ENCODE measurements at regions not wholly inside any gene's neighbourhood (a gene's known extent, or its start where the extent isn't known, plus 50 kb on each side); places are given as distances from the start of the nearest gene placed in this dataset.

DNA sequence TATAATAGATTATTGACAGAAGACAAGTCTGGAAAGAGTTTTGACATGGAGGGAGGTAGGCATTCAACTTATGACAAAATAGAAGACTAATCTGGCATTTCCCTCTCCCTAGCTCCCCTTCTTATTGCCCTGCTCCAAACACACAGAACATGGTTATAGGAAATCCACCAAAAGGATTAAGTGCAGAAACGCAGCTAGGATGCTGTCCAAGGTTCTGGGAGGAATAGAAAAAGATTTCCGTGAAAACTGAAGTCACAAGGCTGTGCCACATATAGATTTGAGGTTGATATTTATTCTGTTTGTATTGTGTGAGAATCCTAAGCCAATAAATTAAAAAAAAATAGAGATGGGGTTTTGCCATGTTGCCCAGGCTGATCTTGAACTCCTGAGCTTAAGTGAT lies 107.9 kb upstream of the MAP3K7 start:
- no peak overlapping the region for H3K27ac ChIP-seq (ENCODE audit: low read length)
- H3K27me3 ChIP-seq (ENCODE audit: low read length): no peaks in the 10 kb centered on the region
- H3K4me2 ChIP-seq (ENCODE audit: low read length): no peak overlapping the region
- H3K9me2 ChIP-seq (replicated peaks; ENCODE audit: low read length): no peaks in the 10 kb centered on the region
- H2AFZ ChIP-seq (ENCODE audit: low read length): no peak overlapping the region
- POLR2A ChIA-PET (ENCODE audit: unreplicated experiment): no interaction called here
- no peak for DNase-seq
- no TSS peak for BruUV-seq (replicated peaks)
- TF ChIP-seq EZH2 (IDR thresholded peaks at IDR 0.05; ENCODE audit: low read length, unreplicated experiment) (no peak), EZH2phosphoT487 (IDR thresholded peaks at IDR 0.05; ENCODE audit: borderline replicate concordance, low read length) (no peak)
- TF ChIP-seq, protein P1, sequence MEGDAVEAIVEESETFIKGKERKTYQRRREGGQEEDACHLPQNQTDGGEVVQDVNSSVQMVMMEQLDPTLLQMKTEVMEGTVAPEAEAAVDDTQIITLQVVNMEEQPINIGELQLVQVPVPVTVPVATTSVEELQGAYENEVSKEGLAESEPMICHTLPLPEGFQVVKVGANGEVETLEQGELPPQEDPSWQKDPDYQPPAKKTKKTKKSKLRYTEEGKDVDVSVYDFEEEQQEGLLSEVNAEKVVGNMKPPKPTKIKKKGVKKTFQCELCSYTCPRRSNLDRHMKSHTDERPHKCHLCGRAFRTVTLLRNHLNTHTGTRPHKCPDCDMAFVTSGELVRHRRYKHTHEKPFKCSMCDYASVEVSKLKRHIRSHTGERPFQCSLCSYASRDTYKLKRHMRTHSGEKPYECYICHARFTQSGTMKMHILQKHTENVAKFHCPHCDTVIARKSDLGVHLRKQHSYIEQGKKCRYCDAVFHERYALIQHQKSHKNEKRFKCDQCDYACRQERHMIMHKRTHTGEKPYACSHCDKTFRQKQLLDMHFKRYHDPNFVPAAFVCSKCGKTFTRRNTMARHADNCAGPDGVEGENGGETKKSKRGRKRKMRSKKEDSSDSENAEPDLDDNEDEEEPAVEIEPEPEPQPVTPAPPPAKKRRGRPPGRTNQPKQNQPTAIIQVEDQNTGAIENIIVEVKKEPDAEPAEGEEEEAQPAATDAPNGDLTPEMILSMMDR (conservative IDR thresholded peaks at IDR 0.05; ENCODE audit: low read depth, low read length): no peak
- H4K20me1 ChIP-seq (ENCODE audit: low read length): no peaks in the 10 kb centered on the region
- H3F3A ChIP-seq (ENCODE audit: low read length, unreplicated experiment): no peaks in the 10 kb centered on the region
- H3K4me3 ChIP-seq (ENCODE audit: low read length): no peak overlapping the region
- no peaks in the 10 kb centered on the region for H3K9me3 ChIP-seq (ENCODE audit: low read length)
- no peaks in the 10 kb centered on the region for H3K79me2 ChIP-seq (ENCODE audit: low read length)
- no peak overlapping the region for H3K9ac ChIP-seq (ENCODE audit: low read length)
- no peaks in the 10 kb centered on the region for H3K36me3 ChIP-seq (ENCODE audit: low read depth, low read length)
- CTCF ChIA-PET: no interaction called here
- intact Hi-C loops (cut with micrococcal nuclease): no loop called here
- ATAC-seq: no peak
- H3K4me1 ChIP-seq (ENCODE audit: insufficient read depth, low read length): no peaks in the 10 kb centered on the region

DNA sequence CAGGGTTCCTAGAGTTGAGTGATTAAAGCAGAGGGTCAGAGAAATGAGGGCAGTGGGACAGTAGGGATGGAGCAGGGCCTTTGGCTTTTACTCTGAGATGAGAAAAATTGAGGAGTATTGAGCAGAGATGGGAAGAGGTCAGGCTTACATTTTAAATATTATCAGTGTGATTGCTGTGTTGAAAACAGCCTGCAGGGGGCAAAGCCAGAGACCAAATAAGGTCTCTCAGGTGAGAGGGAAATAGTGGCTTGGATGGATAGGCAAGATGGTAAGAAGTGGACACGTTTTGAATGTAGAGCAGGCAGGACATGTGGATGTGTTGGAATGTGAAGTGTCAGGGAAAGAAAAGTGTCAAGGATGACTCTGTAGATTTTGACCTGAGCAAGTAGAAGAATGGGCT lies 105.0 kb upstream of the MAP3K7 start:
- no peak for TF ChIP-seq EZH2phosphoT487 (IDR thresholded peaks at IDR 0.05; ENCODE audit: borderline replicate concordance, low read length)
- no peak for TF ChIP-seq EZH2 (IDR thresholded peaks at IDR 0.05; ENCODE audit: low read length, unreplicated experiment)
- TF ChIP-seq, protein P1 (conservative IDR thresholded peaks at IDR 0.05; ENCODE audit: low read depth, low read length): peak; percentile 47
- Histone ChIP-seq H3K9ac (ENCODE audit: low read length) (no peak overlapping the region), H3K27ac (ENCODE audit: low read length) (no peak overlapping the region), H3F3A (ENCODE audit: low read length, unreplicated experiment) (no peaks in the 10 kb centered on the region), H3K4me3 (ENCODE audit: low read length) (no peak overlapping the region), H3K79me2 (ENCODE audit: low read length) (no peaks in the 10 kb centered on the region), H3K4me2 (ENCODE audit: low read length) (no peak overlapping the region), H4K20me1 (ENCODE audit: low read length) (no peaks in the 10 kb centered on the region), H3K27me3 (ENCODE audit: low read length) (no peaks in the 10 kb centered on the region), H3K9me2 (replicated peaks; ENCODE audit: low read length) (no peaks in the 10 kb centered on the region), H3K9me3 (ENCODE audit: low read length) (no peaks in the 10 kb centered on the region), H2AFZ (ENCODE audit: low read length) (no peak overlapping the region), H3K36me3 (ENCODE audit: low read depth, low read length) (no peaks in the 10 kb centered on the region), H3K4me1 (ENCODE audit: insufficient read depth, low read length) (no peaks in the 10 kb centered on the region)
- DNase-seq: no peak
- intact Hi-C loops (cut with micrococcal nuclease): no loop called here
- no TSS peak for BruUV-seq (replicated peaks)
- ChIA-PET POLR2A (ENCODE audit: unreplicated experiment) (no interaction called here), CTCF (no interaction called here)
- ATAC-seq: no peak; the same call in 1 of the 2 replicates

DNA sequence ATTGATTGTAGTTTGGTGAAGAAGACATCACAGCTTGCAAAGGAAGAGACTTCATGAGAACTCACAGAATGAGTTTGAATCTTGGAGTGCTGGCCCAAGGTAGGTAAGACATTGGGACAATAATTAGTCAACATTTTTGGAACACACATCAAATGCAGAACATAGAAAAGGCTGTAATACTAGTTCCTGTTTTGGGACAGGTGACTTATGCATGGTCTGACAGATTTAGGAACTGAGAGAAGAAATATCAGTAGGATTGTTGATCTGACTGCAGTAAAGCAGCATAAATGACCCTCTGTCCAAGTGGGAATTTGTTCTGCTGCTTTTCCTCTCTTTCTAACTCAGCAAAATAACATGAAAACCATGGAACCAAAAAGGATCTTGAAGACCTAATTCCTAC lies 102.3 kb upstream of the MAP3K7 start:
- Histone ChIP-seq H3K4me1 (ENCODE audit: insufficient read depth, low read length) (no peaks in the 10 kb centered on the region), H3K36me3 (ENCODE audit: low read depth, low read length) (no peaks in the 10 kb centered on the region), H4K20me1 (ENCODE audit: low read length) (no peaks in the 10 kb centered on the region), H3K4me3 (ENCODE audit: low read length) (no peak overlapping the region), H3K9me2 (replicated peaks; ENCODE audit: low read length) (no peaks in the 10 kb centered on the region), H3F3A (ENCODE audit: low read length, unreplicated experiment) (no peaks in the 10 kb centered on the region), H3K79me2 (ENCODE audit: low read length) (no peaks in the 10 kb centered on the region), H3K4me2 (ENCODE audit: low read length) (no peak overlapping the region), H3K9me3 (ENCODE audit: low read length) (no peaks in the 10 kb centered on the region), H3K27me3 (ENCODE audit: low read length) (no peaks in the 10 kb centered on the region; the same call in 1 of the 2 replicates), H3K9ac (ENCODE audit: low read length) (no peak overlapping the region), H2AFZ (ENCODE audit: low read length) (no peak overlapping the region), H3K27ac (ENCODE audit: low read length) (no peak overlapping the region)
- ChIA-PET CTCF (no interaction called here), POLR2A (ENCODE audit: unreplicated experiment) (no interaction called here)
- ATAC-seq: no peak
- no peak for DNase-seq
- intact Hi-C loops (cut with micrococcal nuclease): no loop called here
- BruUV-seq (replicated peaks): no TSS peak
- TF ChIP-seq, protein P1 (conservative IDR thresholded peaks at IDR 0.05; ENCODE audit: low read depth, low read length): no peak
- TF ChIP-seq EZH2 (IDR thresholded peaks at IDR 0.05; ENCODE audit: low read length, unreplicated experiment): no peak
- no peak for TF ChIP-seq EZH2phosphoT487 (IDR thresholded peaks at IDR 0.05; ENCODE audit: borderline replicate concordance, low read length)

All from PC-3 (cell line).